IPS-18a (cell line): ENCODE measurements at regions not wholly inside any gene's neighbourhood (a gene's known extent, or its start where the extent isn't known, plus 50 kb on each side); places are given as distances from the start of the nearest gene placed in this dataset.

Source experiments
- H3K27ac ChIP-seq: one replicate; pipeline ENCODE4 v1.5.1; 2013; ENCODE audit warnings: low read length
- H3K27me3 ChIP-seq: one replicate; pipeline ENCODE4 v1.6.1; 2013; ENCODE audit warnings: mild to moderate bottlenecking, low read length; ENCODE audit not compliant: control insufficient read depth, insufficient read depth
- H3K36me3 ChIP-seq: one replicate; pipeline ENCODE4 v1.6.1; 2013; ENCODE audit warnings: low read depth, low read length; ENCODE audit not compliant: control insufficient read depth
- H3K4me1 ChIP-seq: one replicate; pipeline ENCODE4 v1.6.1; 2013; ENCODE audit warnings: low read depth, low read length; ENCODE audit not compliant: control insufficient read depth
- H3K4me3 ChIP-seq: one replicate; pipeline ENCODE4 v1.5.1; 2013; ENCODE audit warnings: low read length
- H3K9ac ChIP-seq: one replicate; pipeline ENCODE4 v1.6.1; 2013; ENCODE audit warnings: mild to moderate bottlenecking, low read length, moderate library complexity
- H3K9me3 ChIP-seq: one replicate; pipeline ENCODE4 v1.6.1; 2013; ENCODE audit warnings: low read depth, low read length; ENCODE audit not compliant: control insufficient read depth

GRCh38 chr15:93372208-93372864 is 283.3 kb upstream of the RGMA start:
- H3K4me3 ChIP-seq: no peak overlapping the region
- peaks cover under 1% of the 10 kb centered on the region for H3K4me1 ChIP-seq
- H3K9me3 ChIP-seq: no peaks in the 10 kb centered on the region
- no peaks in the 10 kb centered on the region for H3K36me3 ChIP-seq
- no peak overlapping the region for H3K9ac ChIP-seq
- H3K27ac ChIP-seq: no peak overlapping the region
- H3K27me3 ChIP-seq: no peaks in the 10 kb centered on the region

GRCh38 chr15:93366387-93367100 is 277.5 kb upstream of the RGMA start:
- Histone ChIP-seq H3K9ac (no peak overlapping the region), H3K36me3 (no peaks in the 10 kb centered on the region), H3K4me3 (peak overlapping the region; percentile 34), H3K27me3 (peaks cover 41% of the 10 kb centered on the region), H3K4me1 (peaks cover 36% of the 10 kb centered on the region), H3K27ac (no peak overlapping the region), H3K9me3 (no peaks in the 10 kb centered on the region)

- Histone ChIP-seq H3K4me1 (peaks cover 39% of the 10 kb centered on the region), H3K9ac (no peak overlapping the region), H3K4me3 (peak overlapping the region; percentile 31), H3K27ac (no peak overlapping the region), H3K36me3 (no peaks in the 10 kb centered on the region), H3K9me3 (no peaks in the 10 kb centered on the region), H3K27me3 (peaks cover 79% of the 10 kb centered on the region)
These were observed 273.8 kb upstream of the RGMA start for GRCh38 chr15:93362821-93363220.

GRCh38 chr15:93362203-93362602 is 273.2 kb upstream of the RGMA start:
- Histone ChIP-seq H3K4me1 (peaks cover 37% of the 10 kb centered on the region), H3K9ac (no peak overlapping the region), H3K36me3 (no peaks in the 10 kb centered on the region), H3K27me3 (peaks cover 81% of the 10 kb centered on the region), H3K27ac (no peak overlapping the region), H3K9me3 (no peaks in the 10 kb centered on the region), H3K4me3 (peak overlapping the region; percentile 31)

GRCh38 chr15:93361703-93362102 is 272.7 kb upstream of the RGMA start:
- H3K4me1 ChIP-seq: peaks cover 32% of the 10 kb centered on the region
- H3K4me3 ChIP-seq: no peak overlapping the region
- no peaks in the 10 kb centered on the region for H3K36me3 ChIP-seq
- H3K27ac ChIP-seq: no peak overlapping the region
- peaks cover 81% of the 10 kb centered on the region for H3K27me3 ChIP-seq
- no peaks in the 10 kb centered on the region for H3K9me3 ChIP-seq
- no peak overlapping the region for H3K9ac ChIP-seq

GRCh38 chr15:93360976-93361375 is 272.0 kb upstream of the RGMA start:
- H3K9me3 ChIP-seq: no peaks in the 10 kb centered on the region
- H3K4me3 ChIP-seq: no peak overlapping the region
- no peak overlapping the region for H3K27ac ChIP-seq
- H3K4me1 ChIP-seq: peaks cover 25% of the 10 kb centered on the region
- no peaks in the 10 kb centered on the region for H3K36me3 ChIP-seq
- H3K9ac ChIP-seq: no peak overlapping the region
- H3K27me3 ChIP-seq: peaks cover 81% of the 10 kb centered on the region

GRCh38 chr15:93360318-93360717 is 271.3 kb upstream of the RGMA start:
- Histone ChIP-seq H3K36me3 (no peaks in the 10 kb centered on the region), H3K4me1 (peaks cover 18% of the 10 kb centered on the region), H3K27me3 (peaks cover 76% of the 10 kb centered on the region), H3K27ac (no peak overlapping the region), H3K9me3 (no peaks in the 10 kb centered on the region), H3K4me3 (no peak overlapping the region), H3K9ac (no peak overlapping the region)

- H3K36me3 ChIP-seq: no peaks in the 10 kb centered on the region
- no peaks in the 10 kb centered on the region for H3K9me3 ChIP-seq
- H3K9ac ChIP-seq: no peak overlapping the region
- no peak overlapping the region for H3K27ac ChIP-seq
- H3K27me3 ChIP-seq: peaks cover 69% of the 10 kb centered on the region
- H3K4me1 ChIP-seq: peaks cover 16% of the 10 kb centered on the region
- H3K4me3 ChIP-seq: no peak overlapping the region
These were observed 270.6 kb upstream of the RGMA start for GRCh38 chr15:93359425-93360131.

- H3K4me1 ChIP-seq: peaks cover 16% of the 10 kb centered on the region
- H3K9me3 ChIP-seq: no peaks in the 10 kb centered on the region
- peaks cover 63% of the 10 kb centered on the region for H3K27me3 ChIP-seq
- H3K27ac ChIP-seq: no peak overlapping the region
- no peak overlapping the region for H3K4me3 ChIP-seq
- H3K36me3 ChIP-seq: no peaks in the 10 kb centered on the region
- no peak overlapping the region for H3K9ac ChIP-seq
These were observed 270.0 kb upstream of the RGMA start for GRCh38 chr15:93359060-93359408.

- Histone ChIP-seq H3K9ac (no peak overlapping the region), H3K36me3 (no peaks in the 10 kb centered on the region), H3K27me3 (peaks cover 57% of the 10 kb centered on the region), H3K4me3 (no peak overlapping the region), H3K4me1 (peaks cover 16% of the 10 kb centered on the region), H3K27ac (no peak overlapping the region), H3K9me3 (no peaks in the 10 kb centered on the region)
These were observed 269.4 kb upstream of the RGMA start for GRCh38 chr15:93358166-93359059.
